Activated effector memory CD4-positive, alpha-beta T cell treated with Interleukin-2 at 50 U/mL for 16 hours (primary cell): ENCODE measurements at regions not wholly inside any gene's neighbourhood (a gene's known extent, or its start where the extent isn't known, plus 50 kb on each side); places are given as distances from the start of the nearest gene placed in this dataset.

Source experiments
- DNase-seq: peaks from one replicate; pipeline ENCODE4 v3.0.0-alpha.2; 2020

GRCh38 chr17:77668518-77668917 is 290.0 kb upstream of the TNRC6C start:
- DNase-seq = no peak

- no peak for DNase-seq
Observed at GRCh38 chr17:77670173-77670572, 288.3 kb upstream of the TNRC6C start.

GRCh38 chr17:77674358-77674757 is 284.1 kb upstream of the TNRC6C start:
- no peak for DNase-seq

- no peak for DNase-seq
Observed at GRCh38 chr17:77675411-77675810, 283.1 kb upstream of the TNRC6C start.

- DNase-seq = no peak
Observed at GRCh38 chr17:77675816-77676215, 282.7 kb upstream of the TNRC6C start.

GRCh38 chr17:77676237-77676661 is 282.3 kb upstream of the TNRC6C start:
- DNase-seq = no peak

GRCh38 chr17:77677211-77677610 is 281.3 kb upstream of the TNRC6C start:
- no peak for DNase-seq

GRCh38 chr17:77677630-77678029 is 280.9 kb upstream of the TNRC6C start:
- DNase-seq = no peak

GRCh38 chr17:77679589-77679988 is 278.9 kb upstream of the TNRC6C start:
- no peak for DNase-seq

- DNase-seq = no peak
Observed at GRCh38 chr17:77681861-77682260, 276.6 kb upstream of the TNRC6C start.

GRCh38 chr17:77684803-77685798 is 273.4 kb upstream of the TNRC6C start:
- DNase-seq = no peak

GRCh38 chr17:77685881-77686486 is 272.5 kb upstream of the TNRC6C start:
- DNase-seq = no peak

GRCh38 chr17:77686903-77687302 is 271.6 kb upstream of the TNRC6C start:
- DNase-seq = no peak

- no peak for DNase-seq
Observed at GRCh38 chr17:77687417-77687816, 271.1 kb upstream of the TNRC6C start.

- DNase-seq = no peak
Observed at GRCh38 chr17:77687921-77688320, 270.6 kb upstream of the TNRC6C start.

GRCh38 chr17:77688369-77688768 is 270.1 kb upstream of the TNRC6C start:
- no peak for DNase-seq

- DNase-seq = peak; percentile 18
Observed at GRCh38 chr17:77690271-77691161, 268.0 kb upstream of the TNRC6C start.

- no peak for DNase-seq
Observed at GRCh38 chr17:77691216-77692085, 267.1 kb upstream of the TNRC6C start.

GRCh38 chr17:77692571-77693161 is 265.8 kb upstream of the TNRC6C start:
- peak; percentile 31 for DNase-seq

- DNase-seq = no peak
Observed at GRCh38 chr17:77693301-77693700, 265.2 kb upstream of the TNRC6C start.

GRCh38 chr17:77693776-77694175 is 264.7 kb upstream of the TNRC6C start:
- no peak for DNase-seq
